ENCODE measurements at regions not wholly inside any gene's neighbourhood (a gene's known extent, or its start where the extent isn't known, plus 50 kb on each side); places are given as distances from the start of the nearest gene placed in this dataset.

DNA sequence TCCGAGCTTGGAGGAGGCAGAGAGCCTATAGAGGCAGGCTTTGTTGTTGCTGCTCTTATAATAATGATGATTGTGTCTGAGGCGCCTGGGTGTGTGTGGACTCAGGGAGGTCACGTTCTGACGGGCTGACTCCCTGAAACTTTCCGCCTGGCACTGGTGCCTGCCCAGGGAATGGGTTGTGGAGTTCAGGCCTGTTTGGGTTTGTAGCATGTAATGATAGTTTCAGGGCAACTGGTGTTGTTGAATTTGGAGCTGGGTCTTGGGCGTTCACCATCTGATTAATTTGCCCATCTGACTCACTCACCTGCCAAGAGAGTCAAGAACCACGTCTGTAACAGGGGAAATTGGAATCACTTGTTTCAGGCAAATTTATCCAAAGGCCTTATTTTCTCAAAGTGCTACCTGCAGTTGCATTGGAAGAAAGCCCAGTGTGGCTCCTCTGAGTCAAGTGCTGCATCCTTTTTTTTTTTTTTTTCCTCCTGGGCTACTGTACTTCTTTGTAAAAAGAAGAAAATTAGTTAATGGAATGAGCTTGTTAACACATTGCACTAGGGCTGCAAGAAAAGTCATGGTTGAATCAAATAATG, 386.5 kb downstream of the GADD45G start:
- DNase-seq: no peak

DNA sequence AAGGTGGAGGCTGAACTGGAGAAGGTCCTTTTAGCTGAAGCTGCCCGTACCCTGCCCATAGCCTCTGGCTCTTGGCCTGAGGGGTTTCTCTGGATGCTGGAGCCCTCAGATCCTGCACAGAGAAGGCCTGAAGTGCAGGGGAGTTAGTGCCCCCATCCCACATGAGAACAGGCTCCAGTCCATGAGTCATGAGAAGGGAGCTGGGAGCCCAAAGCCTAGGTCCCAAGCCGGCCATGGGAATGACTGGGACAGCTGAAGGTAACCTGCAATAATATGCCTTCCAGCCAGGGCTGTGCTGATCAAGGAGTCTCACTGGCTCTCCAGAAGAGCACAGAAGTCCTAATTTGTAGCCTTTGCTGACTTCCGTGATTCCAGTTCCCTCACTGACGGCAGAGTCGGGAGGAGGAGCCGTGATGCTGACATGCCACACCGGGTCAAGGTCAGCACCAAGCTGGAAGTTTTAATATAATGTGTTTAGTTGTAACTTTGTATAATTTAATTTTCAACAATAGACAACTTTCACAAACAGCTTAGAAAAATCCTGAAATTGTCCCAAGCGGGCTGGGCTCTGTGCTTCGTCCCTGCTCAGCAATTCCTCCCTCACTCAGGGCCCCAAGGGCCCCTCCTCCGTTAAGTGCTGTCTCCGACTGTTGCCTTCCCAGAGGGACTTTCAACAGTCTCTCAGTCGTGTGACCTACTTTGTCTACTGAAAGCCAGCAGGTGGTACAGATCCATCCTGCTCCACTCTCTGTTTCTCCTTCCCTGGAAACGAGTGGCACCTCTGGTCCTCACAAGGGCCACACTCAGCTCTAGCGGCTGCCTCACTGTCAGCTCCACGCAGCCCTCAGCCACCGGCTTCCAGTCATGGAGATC, 387.8 kb downstream of the GADD45G start:
- no peak for DNase-seq

DNA sequence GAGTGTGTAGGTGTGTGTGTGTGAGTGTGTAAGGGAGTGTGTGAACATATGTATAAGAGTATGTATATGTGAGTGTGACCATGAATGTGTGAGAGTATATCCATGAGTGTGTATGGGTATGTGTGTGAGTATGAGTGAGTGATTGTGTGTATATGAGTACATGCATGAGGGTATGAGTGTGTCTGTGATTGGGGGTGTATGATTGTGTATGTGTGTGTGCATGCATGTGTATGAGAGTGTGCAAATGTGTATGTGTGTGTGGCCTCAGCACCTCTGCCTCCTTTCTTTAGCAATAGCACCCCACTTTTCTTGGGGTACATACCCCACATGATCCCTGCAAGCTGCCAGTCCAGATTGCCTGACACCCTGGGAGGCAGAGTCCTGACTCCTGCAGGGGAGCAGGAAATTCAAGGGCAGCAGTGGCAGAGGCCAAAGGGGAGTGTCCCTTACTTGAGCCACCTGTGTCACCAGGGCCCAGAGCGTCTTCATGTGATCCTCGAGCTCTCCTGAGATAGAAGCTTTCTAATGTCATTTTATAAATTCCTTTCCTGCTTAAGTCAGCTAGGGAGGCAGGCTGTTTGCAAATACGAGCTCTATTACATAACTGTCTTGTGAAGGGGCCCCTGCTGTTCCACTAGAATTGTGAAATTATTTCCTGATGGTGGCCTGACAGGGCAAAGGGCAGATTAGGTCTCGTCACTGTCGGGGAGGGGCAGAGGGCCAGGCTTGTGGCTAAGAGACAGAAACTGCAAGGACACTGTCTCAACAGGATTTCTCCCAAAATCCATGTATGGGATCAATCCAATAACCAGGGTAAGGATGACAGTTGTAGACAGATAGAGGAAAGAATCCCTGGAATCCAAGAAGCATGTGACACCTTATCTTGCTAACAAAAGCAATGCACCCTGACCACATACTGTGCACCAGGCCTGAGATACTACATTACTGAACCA, 389.1 kb downstream of the GADD45G start:
- peak; percentile 33 for DNase-seq

DNA sequence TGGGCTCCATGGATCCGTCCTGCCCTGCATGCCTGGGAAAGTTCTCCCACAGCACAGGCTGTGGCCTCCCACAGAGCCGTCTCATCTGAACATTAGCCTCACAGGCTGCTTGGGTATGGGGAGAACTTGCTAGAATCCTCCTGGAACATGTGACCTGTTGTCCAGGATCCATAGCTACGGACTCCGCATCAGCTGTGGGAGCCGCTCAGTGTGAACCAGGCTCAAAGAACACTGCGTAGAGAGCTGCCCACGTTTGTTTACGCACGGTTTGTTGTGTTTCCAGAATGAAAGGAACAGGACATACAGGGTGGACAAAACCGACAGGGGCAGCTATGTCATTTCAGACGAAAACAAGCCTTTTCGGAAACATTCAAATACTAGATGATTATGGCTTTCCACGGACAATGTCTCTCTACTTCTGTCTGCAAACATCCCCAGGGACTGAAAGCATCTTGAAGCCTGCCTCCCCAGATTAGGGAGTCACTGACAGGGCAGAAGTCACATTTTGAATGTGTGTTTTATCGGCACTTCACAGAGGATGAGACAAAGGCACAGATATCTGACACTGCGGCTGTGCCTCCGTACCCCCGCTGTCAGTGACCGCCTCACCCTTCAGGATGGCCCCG, 390.3 kb downstream of the GADD45G start:
- DNase-seq: no peak

DNA sequence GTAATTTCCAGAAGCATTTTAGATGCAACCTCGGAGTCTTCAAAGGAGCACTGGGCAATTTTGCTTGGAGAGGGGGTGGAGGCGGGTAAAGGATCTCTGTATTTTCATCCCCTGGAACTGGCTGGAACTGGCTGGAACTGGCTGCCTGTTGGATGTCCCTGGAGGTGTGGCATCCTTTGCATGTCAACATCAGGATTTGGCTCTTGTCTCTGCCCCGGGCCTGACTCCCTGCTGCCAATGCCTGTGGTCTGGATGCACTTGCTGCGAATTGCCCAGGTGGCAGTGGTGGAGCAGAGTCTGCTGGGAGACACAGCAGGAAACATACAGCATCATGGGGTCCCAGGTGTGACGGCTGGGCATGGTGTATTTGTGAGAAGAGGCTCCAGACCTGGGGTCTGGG, 391.3 kb downstream of the GADD45G start:
- DNase-seq: no peak

DNA sequence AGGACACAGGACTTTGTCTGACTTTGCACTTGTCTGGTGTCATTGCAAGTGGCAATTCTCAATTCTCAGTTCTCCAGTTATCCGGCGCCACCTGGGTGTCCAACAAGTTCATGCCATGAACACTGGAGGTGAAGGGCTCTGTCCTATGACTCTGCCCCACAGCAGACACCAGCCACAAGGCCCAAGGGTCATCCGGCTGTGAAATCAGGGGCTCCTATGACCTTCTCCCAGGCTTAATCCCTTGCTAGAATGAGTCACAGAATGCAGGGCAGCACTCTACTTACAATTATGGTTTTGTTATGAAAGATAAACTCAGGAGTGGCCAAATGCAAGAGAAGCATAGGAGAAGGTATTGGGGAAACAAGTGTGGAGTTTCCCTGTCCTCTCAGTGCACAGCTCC, 392.0 kb downstream of the GADD45G start:
- DNase-seq: no peak

DNA sequence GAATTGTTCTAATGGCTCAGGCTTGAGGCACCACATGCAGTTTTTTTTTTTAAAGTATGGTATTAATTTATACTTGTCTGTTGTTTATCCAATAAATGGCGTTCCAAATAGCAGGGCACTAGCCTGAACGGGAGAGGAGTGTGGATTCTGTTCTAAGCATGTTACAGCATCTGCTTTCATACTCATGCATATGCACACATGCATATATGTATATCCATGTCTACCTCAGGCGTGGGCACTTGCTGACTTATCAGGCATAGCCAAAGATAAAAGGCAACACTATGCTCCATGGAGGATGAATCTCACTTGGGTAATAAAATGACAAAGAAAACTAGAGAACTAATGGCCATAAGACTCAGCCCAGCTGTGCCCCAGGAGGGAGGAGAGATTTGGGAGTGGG, 393.8 kb downstream of the GADD45G start:
- no peak for DNase-seq

DNA sequence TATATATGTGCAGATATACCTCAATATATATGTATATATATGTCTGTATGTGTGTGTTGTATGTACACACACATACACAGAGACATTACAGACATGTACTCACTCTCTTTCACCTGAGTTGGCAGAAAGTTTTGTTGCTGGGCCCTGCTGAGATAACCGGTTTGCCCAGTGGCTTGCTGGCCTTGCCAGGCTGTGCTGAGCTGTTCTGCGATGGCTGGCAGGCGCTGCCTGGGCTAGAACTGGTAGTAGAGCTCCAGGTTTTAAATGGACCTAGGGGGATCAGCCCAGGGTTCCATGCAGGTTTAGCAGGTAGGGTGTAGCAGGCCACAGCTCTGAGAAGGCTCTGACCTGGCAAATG, 394.3 kb downstream of the GADD45G start:
- no peak for DNase-seq

DNA sequence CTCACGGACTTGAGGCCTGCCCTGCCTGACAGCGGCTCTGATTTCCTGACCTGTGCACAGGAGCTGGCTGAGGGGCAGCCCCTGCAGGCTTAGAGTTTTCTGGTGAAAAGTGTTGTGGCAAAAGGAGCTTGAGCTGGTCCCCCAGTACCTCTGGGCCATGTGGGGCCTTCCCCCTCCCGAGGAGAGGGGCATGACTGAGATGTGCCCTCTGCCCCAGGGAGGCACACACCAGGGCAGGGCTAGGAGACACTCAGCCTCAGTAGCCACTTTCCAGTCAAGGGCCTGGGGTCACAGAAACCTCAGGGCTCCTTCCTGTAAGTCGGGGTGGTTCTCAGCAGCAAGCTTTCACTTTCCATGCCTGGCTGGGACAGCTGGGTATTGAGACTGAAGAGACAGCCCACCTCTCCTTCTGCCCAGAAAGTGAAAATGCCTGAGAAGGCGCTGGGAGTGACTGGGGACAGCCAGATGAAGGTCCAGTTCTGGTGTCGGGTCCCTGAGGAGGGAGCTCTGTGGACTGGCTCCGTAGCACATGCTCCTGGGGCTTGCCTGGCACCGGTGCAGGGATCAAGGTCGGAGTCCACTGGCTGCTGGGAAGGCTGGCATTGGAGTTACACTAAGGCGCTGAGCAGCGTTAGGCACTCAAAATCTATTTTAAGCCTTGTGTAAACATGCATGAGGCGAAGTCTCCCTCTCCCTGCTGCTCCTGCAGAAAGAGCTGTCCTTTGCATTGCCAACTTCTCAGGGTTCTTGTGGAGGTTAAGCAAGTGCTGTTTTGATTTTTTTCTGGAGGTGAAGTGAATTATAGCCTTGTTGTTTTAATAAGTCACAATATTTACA, 394.9 kb downstream of the GADD45G start:
- no peak for DNase-seq

DNA sequence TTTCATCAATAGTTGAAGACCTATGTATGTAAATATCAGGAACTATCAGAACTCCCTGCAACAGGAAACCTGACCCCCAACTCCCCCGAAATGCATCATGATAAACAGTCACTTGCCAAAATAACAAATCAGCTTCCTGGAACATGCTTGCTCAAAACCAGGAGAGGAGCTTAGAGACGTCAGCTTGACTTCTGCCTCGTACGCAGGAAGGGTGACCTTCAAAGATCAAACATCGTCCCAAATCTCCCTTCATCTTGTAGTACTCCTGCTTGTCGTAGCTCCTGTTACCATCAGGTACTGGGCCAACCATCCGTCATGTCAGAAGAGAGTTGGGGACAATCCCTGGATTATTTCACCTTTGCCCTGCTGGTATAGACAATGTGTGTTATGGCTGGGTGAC, 396.1 kb downstream of the GADD45G start:
- DNase-seq: no peak

DNA sequence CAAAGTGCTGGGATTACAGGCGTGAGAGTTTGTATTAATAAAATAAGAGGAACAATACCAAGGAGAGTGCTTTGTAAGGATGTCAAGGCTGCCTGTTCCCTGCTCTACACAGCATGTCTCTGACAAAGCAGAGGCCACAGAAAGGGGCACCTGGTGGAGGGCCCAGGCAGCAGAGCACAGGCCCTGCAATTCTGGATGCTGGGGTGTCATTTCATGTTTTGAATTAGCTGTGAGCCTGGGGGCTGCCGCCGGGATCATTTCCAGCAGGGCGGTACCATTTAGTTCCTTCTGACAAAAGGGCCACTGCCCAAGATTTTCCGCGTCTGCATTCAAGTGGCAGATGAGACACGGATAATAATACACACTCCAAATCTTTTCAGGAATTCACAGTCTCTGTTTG, 396.9 kb downstream of the GADD45G start:
- DNase-seq: no peak

DNA sequence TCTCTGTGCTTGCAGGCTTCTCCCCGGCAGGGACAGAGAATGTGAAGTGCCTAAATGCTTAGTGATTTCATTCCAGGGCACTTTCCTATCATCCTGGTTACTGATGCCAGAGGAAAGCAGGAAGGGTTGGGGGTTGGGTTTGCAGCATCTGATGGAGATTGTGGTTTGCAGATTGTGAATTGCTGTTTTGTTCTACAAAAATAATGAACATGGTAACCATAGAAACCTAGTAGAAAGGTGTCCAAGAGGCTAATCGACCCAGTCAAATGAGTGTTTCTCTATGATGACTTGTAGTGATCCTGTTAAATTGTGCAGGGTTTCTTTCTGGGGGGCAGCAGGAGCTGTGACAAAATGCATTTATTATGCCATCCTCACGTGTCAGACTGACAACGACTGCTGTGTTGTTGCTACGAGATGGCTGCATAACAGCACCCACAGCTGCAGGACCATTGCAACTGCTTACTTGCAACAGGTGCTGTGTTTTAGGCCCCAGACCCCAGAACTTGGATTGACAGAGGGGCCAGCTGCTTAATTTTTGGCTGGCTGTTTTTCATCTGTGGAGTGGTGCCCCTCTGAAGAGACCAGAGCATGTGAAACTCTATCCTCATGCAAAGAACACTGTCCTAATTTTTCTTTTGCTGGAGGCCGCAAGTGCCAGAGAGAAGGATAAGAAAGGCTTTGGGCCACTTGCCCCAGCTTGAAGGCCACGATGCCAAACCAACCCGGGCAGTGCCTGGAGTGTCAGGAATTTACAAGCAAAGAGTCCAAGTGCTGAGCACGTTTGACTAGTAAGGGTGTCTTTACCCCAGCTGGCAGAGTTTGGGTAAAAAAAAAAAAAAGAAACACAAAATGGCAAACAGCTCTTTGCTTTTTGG, 397.8 kb downstream of the GADD45G start:
- no peak for DNase-seq

DNA sequence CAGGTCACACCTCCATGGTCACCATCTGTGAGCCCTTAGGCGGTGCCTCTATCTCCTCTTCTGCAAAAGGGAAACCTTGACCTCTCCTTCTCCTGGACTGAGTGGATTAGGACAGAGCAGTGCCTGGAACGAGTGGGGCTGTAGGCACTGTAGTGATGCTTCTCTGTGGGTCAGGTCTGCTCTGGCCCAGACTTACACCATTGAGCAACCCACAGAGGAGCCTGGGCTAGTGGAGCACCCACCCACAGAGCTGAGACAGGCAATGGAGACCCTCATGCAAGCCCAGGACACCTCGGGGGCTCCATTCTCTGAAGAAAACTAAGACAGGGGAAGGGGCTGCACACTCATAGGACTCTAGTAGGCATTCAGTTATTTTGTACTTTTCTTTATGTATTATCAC, 400.6 kb downstream of the GADD45G start:
- DNase-seq: no peak

DNA sequence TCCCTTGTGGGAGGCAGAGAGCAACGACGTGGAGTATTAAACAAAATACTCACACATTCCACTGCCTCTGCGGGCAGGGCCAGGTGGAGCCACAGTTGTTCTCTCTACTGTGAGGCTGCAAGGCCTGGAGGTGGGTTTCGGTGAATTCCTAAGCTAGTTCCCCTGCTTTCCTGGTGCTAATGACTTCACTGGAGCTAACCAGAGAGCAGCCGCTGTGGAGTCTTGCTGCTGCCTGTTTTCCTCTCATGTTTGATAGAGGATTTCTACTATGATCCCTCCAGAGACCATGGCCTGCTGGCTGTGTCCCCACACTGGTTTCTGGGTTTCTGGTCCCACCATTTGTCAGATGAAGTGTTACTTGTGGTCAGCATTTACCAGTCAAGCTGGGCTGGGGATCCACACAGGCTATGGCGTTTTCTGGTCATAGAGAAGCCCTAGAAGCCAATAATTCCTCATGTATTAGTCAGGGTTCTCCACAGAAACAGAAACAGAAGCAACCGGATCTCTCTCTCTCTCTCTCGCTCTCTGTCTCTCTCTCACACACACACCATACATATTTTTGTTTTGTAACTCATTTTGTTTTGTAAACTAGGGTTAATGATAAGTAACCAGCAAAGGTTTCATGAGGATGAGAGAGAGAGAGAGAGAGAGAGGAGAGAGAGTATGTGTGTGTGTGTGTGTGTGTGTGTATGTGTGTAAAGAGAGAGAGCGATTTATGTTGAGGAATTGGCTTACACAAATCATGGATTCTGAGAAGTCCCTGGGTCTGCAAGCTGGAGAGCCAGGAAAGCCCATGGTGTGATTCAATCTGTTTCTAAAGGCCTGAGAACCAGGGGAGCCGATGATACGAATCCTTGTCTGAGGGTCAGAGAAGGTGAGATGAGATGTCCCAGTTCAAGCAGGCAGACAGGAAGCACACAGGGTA, 403.0 kb downstream of the GADD45G start:
- DNase-seq: no peak

DNA sequence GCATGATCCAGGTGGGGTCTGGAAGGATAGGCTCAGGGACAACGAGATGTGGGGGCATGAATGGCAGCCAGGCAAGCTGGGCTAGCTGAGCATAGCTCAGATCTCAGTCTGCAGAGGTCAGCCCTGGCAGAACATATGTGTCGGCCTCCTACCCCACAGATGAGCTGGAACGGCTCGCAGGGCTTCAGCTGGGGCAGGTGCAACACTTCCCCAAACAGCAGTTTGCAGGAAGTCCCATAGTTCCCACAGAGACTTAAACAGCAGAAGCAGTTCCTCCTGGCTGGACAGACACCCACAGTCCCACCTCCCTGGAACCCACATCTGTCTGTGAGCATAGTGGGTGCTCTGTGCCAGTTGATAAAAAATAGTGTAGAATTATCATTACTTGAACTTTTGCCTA, 404.6 kb downstream of the GADD45G start:
- no peak for DNase-seq

DNA sequence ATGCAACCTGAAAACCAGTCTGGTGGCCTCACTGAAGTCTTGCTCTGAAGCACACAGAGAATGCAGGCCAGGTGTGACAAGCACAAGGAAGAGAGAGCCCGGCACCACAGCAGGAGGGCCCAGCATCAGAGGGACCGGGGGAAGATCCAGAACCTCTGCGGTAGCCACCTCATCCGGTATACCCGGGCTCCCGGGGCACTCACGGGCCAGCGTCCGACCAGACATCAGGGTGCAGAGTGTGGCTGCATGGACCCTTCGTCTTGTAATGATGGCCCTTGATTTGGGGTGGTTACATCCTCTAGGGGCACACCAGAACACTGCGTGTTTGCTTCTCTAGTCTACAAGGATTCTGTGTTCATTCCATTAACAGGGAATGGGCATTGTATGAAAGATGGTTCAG, 406.0 kb downstream of the GADD45G start:
- DNase-seq: no peak

DNA sequence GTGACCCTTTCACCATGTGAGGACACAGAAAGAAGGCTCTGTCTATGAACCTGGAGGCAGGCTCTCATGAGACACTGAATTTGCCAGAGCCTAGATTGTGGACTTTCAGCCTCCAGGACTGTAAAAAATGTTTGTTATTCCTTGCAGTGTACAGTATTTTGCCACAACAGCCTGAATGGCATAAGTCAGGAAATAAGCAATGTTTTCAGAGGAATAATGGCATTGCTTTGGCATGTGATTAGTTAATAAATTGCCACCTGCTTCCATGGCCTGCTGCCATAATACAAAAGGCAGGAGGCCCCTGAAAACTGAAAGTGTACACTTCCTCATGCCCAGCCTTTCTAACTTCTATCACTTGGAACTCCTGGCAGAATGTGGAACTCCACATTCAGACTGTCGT, 408.1 kb downstream of the GADD45G start:
- DNase-seq: no peak

DNA sequence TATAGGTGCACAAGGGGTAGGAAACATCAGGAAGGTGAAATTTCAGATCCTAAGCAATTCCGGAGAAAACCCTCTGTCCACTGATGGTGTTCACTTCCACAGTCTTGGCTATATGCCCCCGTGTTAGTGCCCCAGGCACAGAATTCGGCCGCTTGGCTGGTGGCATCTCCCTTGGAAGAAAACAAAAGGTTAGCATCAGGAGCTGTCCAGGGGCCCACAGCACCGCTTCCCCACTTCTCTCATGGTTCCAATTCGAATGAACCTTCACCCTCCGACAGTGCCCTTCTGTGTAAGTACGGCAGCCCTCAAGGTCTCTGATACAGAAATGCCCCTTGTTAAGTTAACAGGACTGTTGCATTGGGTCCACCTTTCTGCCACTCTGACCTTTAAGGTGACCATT, 409.0 kb downstream of the GADD45G start:
- no peak for DNase-seq

DNA sequence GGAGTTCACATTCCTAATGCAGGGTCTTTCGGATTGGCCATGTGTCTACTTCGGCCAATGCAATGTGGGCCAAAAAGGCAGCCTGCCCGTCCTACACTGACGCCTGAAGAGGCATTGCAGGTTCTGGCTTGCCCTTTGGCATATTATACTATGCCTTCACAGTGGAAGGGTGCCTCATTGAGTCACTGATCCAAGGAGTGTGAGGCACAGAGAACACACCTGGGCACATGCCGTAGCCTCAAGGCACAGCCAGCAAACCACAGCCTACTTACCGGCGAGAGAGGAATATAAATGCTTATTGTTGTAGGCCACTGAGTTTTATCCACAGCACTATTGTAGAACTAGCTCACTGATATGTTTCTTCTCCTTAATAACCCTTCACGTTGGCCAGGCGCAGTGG, 409.6 kb downstream of the GADD45G start:
- DNase-seq: no peak

DNA sequence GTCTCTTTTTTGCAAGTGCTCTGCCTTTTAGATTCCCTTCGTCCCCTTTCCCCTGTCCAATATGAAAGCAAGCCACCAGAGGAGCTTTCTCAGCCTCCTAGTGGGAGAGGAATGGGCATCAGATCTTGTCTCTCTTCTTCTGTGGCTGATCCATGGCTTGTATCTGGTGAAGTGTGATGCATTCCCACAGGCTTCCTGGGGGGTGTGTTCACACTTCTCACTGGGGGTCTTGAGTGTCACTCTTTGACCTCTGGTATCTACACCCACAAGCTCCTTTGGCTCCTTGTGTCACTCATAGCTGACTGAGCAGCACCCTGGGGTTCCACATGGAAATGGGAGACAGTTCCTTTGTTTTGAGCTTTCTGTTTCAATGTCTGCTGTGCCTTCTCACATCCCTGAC, 411.5 kb downstream of the GADD45G start:
- no peak for DNase-seq
